A673 (cell line): ENCODE measurements at regions not wholly inside any gene's neighbourhood (a gene's known extent, or its start where the extent isn't known, plus 50 kb on each side); places are given as distances from the start of the nearest gene placed in this dataset.

Experiments used
- BruUV-seq: library from RNA; stranded (reverse); fragments of 400-500 nt; replicated peaks from 2 replicates; lab custom pipeline; 2021; lab: Mats Ljungman, UMichigan
- CTCF ChIA-PET: fragments of 300-600 bp; sonication (Branson Sonifier 250); formaldehyde crosslinking; loops from one replicate; lab custom pipeline; 2022; ENCODE audit warnings: antibody characterized with exemption; lab: Charles Lee
- POLR2A ChIA-PET: fragments of 300-600 bp; sonication (Branson Sonifier 250); formaldehyde crosslinking; loops from one replicate; lab custom pipeline; 2022; ENCODE audit warnings: antibody characterized with exemption; ENCODE audit not compliant: low non-redundant PET; lab: Charles Lee
- DNase-seq: peaks from one replicate; pipeline ENCODE4 v3.0.0-alpha.2; 2015; ENCODE audit warnings: low spot score
- H3K27ac ChIP-seq: fragments of 200-600 bp; sonication (generic); 2 replicates; pipeline ENCODE4 v1.5.1; 2016; ENCODE audit warnings: mixed run types, low read depth, mild to moderate bottlenecking, mixed read lengths, antibody characterized with exemption, low read length; ENCODE audit not compliant: poor library complexity, severe bottlenecking
- H3K27me3 ChIP-seq: fragments of 200-600 bp; sonication (generic); replicated peaks from 2 replicates; pipeline ENCODE4 v1.6.1; 2017; ENCODE audit warnings: mixed run types, low read depth, mild to moderate bottlenecking, mixed read lengths, antibody characterized with exemption, low read length; ENCODE audit not compliant: insufficient read depth, poor library complexity
- H3K36me3 ChIP-seq: fragments of 200-600 bp; sonication (generic); 2 replicates; pipeline ENCODE4 v1.6.1; 2016; ENCODE audit warnings: mixed run types, mild to moderate bottlenecking, mixed read lengths, antibody characterized with exemption, low read length; ENCODE audit not compliant: insufficient read depth, poor library complexity, severe bottlenecking
- H3K4me1 ChIP-seq: fragments of 200-600 bp; sonication (generic); 2 replicates; pipeline ENCODE4 v1.6.1; 2017; ENCODE audit warnings: mixed run types, mild to moderate bottlenecking, mixed read lengths, antibody characterized with exemption, low read length; ENCODE audit not compliant: insufficient read depth, poor library complexity, severe bottlenecking
- H3K4me3 ChIP-seq: fragments of 200-600 bp; sonication (generic); 2 replicates; pipeline ENCODE4 v1.5.1; 2016; ENCODE audit warnings: low read depth, mixed run types, mild to moderate bottlenecking, mixed read lengths, low read length; ENCODE audit not compliant: poor library complexity, severe bottlenecking
- H3K9me3 ChIP-seq: fragments of 200-600 bp; sonication (generic); 2 replicates; pipeline ENCODE4 v1.6.1; 2016; ENCODE audit warnings: mixed run types, low read depth, mild to moderate bottlenecking, mixed read lengths, antibody characterized with exemption, low read length; ENCODE audit not compliant: poor library complexity, severe bottlenecking
- CTCF ChIP-seq: fragments of 300-800, 200-600 bp; sonication (generic); conservative IDR thresholded peaks from 2 replicates; pipeline ENCODE4 v1.5.1; 2017; ENCODE audit warnings: low read depth, mild to moderate bottlenecking, antibody characterized with exemption, low read length, moderate library complexity, mixed read lengths
- EZH2 ChIP-seq: fragments of 200-600 bp; sonication (generic); IDR thresholded peaks from 2 replicates; pipeline ENCODE4 v1.6.1; 2017; ENCODE audit warnings: borderline replicate concordance, low read depth, mild to moderate bottlenecking, mixed read lengths, antibody characterized with exemption, low read length; ENCODE audit not compliant: poor library complexity, severe bottlenecking
- intact Hi-C: fragments of 100-400 bp; cut with micrococcal nuclease; formaldehyde crosslinking; loops from one replicate; pipeline ENCODE4 v1.10.0; 2022; ENCODE audit not compliant: unreplicated experiment

GRCh38 chr4:184953421-184953945 is 64.8 kb upstream of the HELT start:
- POLR2A ChIA-PET, result no interaction called here
- H3K4me3 ChIP-seq, result no peak overlapping the region
- intact Hi-C loops, result no loop called here
- no peaks in the 10 kb centered on the region for H3K27me3 ChIP-seq
- no peaks in the 10 kb centered on the region for H3K4me1 ChIP-seq
- no peak overlapping the region for H3K27ac ChIP-seq
- TF ChIP-seq EZH2 (no peak), CTCF (no peak)
- H3K36me3 ChIP-seq, result no peaks in the 10 kb centered on the region
- no peaks in the 10 kb centered on the region for H3K9me3 ChIP-seq
- no peak for DNase-seq
- no TSS peak for BruUV-seq
- CTCF ChIA-PET, result no interaction called here

- H3K4me3 ChIP-seq, result no peak overlapping the region
- CTCF ChIA-PET, result no interaction called here
- POLR2A ChIA-PET, result no interaction called here
- H3K9me3 ChIP-seq, result no peaks in the 10 kb centered on the region
- DNase-seq, result no peak
- no peak overlapping the region for H3K27ac ChIP-seq
- intact Hi-C loops, result no loop called here
- no TSS peak for BruUV-seq
- TF ChIP-seq CTCF (no peak), EZH2 (no peak)
- no peaks in the 10 kb centered on the region for H3K4me1 ChIP-seq
- H3K27me3 ChIP-seq, result no peaks in the 10 kb centered on the region
- H3K36me3 ChIP-seq, result no peaks in the 10 kb centered on the region
Observed at GRCh38 chr4:184953971-184954370, 64.3 kb upstream of the HELT start.

- ChIA-PET POLR2A (no interaction called here), CTCF (no interaction called here)
- DNase-seq, result no peak
- intact Hi-C loops, result no loop called here
- TF ChIP-seq CTCF, result no peak
- no peak for TF ChIP-seq EZH2
- Histone ChIP-seq H3K9me3 (no peaks in the 10 kb centered on the region), H3K27ac (no peak overlapping the region), H3K36me3 (no peaks in the 10 kb centered on the region), H3K27me3 (no peaks in the 10 kb centered on the region), H3K4me1 (no peaks in the 10 kb centered on the region), H3K4me3 (no peak overlapping the region)
- no TSS peak for BruUV-seq
Observed at GRCh38 chr4:184954482-184954881, 63.8 kb upstream of the HELT start.
